AG20443 (cell line): ENCODE measurements at regions not wholly inside any gene's neighbourhood (a gene's known extent, or its start where the extent isn't known, plus 50 kb on each side); places are given as distances from the start of the nearest gene placed in this dataset.
"Not testable (repeated sequence)": the region's sequence is repeated elsewhere in the genome, so short reads cannot be mapped to it uniquely, and the experiment has no call there.

ENCODE experiments used
- DNase-seq: peaks from one replicate; pipeline ENCODE4 v3.0.0; 2012; ENCODE audit warnings: low spot score, mixed read lengths

DNA sequence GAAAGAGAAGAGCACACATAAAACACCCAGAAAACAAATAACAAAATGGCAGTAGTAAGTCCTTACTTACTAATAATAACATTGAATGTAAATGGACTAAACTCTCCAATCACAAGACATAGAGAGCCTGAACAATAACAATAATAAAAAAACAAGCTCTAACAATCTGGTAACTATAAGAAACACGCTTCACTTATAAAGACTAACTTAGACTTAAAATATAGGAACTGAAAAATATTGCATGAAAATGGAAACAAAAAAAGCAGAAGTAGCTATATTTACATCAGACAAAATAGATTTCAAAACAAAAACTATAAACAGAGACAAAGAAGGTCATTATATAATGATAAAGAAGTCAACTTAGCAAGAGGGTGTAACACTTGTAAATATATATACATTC, 83.1 kb upstream of the LYPLAL1 start:
- DNase-seq, result no peak

DNA sequence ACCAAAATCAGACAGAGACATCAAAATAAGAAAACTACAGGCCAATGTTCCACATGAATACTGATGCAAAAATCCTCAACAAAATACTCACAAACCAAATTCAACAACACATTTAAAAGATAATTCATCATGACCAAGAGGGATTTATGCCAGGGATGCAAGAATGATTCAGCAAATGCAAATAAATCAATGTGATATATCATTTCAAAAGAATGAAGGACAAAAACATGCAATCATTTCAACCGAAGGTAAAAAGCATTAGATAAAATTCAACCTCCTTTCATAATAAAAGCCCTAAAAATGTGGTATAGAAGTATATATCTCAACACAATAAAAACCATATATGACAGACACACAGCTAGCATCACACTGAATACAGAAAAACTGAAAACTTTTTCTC, 81.5 kb upstream of the LYPLAL1 start:
- no peak for DNase-seq

DNA sequence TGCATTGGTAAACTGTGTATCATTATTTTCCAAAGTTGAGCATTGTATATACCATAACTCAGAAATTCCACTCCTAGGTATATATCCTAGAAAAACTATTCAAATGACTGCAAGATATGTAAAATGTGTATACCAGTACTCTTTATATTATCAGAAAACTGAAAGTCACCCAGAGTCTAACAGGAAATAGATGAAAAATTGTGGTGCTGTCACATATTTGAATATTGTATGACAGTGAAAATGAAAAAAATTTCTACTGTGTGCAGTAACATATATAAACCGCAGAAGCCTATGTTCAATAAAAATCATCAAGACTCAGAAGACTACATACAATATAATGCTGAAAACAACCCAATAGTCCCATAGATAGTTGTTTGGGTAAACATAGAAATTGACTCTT, 74.4 kb upstream of the LYPLAL1 start:
- no peak for DNase-seq

DNA sequence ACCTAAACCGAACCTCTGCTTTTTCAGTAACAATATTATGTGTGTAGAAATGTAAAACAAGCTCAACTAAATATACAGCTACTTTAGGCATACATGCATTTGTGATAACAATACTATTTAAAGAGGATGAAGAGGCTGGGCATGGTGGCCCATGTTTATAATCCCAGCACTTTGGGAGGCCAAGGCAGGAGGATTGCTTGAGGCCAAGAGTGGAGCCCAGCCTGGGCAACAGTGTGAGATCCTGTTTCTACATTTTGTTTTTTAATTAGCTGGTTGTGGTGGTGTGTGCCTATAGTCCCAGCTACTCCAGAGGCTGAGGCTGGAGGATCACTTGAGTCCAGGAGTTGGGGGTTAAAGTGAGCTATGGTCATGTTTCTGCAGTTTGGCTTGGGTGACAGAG, 73.6 kb upstream of the LYPLAL1 start:
- DNase-seq, result no peak

DNA sequence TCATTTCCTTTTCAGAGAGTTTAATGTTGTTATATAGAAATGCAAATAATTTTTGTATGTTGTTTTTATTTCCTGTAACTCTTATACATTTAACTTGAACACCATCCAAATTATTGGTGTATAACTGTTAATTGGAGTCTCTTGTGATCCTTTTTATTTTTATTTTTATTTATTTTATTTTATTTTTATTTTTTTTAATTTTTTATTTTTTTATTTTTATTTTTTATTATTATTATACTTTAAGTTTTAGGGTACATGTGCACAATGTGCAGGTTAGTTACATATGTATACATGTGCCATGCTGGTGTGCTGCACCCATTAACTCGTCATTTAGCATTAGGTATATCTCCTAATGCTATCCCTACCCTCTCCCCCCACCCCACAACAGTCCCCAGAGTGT, 71.2 kb upstream of the LYPLAL1 start:
- DNase-seq, result not testable (repeated sequence)

DNA sequence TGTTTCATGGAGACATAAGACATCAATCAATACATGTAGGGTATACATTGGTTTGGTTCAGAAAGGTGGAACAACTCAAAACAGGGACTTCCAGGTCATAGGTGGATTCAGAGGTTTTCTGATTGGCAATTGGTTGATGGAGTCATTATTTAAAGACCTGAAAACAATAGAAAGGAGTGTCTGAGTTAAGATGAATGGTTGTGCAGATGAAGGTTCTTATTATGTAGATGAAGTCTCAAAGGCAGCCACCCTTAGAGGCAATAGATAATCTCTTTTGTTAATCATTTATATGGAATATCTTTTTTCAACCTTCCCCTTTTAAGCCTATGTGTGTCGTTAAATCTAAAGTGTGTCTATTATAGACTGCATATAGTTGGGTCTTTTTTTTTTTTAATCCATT, 67.8 kb upstream of the LYPLAL1 start:
- DNase-seq, result no peak

DNA sequence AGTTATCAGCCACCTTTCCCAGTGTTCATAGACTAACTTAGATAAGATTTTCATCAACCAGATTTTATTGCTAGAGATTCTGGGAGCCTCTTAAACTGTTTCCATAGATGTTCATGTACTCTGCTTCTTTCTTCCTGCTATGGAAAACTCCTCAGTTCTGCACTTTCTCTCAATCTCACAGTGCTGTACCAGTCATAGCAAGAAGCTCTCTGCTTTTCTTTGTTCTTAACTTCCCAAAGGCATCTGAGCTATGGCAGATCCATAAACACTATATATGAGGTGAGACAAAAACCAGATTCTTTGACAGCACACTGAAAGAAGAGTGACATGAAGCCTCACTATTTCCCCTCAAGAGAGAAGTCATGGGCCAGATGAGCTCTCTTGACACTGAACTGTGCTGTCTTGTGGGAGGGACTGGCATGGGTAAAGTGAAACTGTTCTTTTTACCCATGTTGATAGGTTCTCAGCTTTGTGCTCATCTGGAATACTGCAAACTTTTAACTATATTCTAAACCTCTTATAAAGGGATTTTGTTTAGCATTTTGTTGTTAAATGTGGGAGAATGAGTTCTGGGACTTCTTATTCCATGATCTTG, 64.2 kb upstream of the LYPLAL1 start:
- no peak for DNase-seq

DNA sequence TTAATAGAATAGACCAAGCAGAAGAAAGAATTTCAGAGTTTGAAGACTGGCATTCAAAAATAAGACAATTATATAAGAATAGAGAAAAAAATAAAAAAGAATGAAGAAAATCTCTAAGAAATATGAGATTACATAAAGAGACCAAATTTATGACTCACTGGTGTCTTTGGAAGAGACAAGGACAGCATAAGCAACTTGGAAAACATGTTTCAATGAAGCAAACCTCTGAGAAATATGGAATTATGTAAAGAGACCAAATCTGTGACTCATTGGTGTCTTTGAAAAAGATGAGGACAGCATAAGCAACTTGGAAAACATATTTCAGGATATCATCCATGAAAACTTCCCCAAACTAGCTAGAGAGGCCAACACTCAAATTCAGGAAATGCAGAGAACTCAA, 60.4 kb upstream of the LYPLAL1 start:
- DNase-seq, result no peak

DNA sequence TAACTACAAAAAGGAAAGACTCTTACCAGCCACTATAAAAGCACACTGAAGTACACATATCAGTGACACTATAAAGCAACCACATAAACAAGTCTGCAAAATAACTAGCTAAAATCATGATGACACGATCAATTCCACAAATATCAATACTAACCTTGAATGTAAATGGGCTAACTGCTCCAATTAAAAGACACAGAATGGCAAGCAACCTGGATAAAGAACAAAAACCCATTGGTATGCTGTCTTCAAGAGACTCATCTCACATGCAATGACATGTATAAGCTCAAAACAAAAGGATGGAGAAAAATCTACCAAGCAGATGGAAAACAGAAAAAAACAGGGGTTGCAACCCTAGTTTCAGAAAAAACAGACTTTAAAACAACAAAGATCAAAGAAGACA, 59.7 kb upstream of the LYPLAL1 start:
- DNase-seq, result no peak

DNA sequence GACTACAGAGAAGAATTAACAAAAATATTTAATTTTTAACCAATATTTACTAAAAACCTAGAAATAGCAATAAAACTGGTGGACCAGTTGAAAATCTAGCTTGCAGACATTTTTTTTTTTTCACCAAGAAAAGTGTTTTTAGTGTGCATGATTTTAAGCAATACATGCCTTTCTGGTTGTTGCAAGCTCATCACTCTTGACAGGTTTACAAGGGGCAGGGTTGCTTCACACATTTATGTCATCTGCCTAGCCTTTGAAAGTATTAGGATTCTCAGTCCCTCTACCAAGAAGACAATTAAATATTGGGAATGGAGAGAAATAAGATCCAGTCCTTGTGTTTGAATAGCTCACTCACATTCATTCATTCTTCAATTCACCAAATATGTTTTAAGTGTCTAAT, 53.8 kb upstream of the LYPLAL1 start:
- no peak for DNase-seq

DNA sequence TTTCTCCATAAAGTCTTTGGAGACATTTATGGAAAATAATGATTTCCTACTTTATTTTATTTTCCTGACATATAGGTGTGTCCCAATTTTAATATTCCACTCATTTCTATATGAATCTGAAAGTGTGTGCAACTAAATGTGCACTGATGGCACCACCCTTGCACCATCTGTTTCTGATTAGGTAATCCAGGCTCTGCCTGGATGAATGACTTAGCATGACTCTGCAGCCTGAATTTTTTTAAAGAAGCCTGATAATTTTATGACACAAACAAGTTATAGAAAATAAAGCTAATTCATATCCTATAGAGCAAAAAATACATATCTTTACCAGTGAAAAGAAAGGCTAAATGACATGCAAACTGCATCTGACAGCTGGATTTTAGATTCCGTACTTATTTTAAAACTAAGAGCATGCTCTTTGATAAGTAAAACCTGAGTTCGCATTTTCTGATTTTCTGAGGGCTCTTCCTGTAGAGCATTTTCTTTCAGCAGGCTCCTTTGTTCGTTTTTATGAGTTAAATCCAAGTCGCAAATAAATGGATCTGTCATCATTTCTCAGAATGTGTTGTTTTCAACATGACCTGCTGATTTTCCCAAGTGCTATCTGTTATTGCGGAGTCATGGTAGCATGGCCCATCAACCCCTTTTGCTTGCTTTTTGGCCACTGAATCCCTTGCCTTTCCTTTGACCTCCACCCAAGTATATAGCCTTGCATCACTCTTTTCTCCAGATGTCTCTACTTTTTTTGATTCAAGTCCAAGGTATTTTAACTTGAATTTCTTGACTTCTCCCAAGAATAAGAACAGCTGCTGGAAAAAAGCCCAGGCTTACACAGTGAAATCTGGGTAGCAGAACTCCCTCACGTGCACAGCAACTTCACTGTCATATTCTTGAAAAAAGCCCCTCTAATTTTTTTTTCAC, 52.8 kb upstream of the LYPLAL1 start:
- DNase-seq, result peak; percentile 66

DNA sequence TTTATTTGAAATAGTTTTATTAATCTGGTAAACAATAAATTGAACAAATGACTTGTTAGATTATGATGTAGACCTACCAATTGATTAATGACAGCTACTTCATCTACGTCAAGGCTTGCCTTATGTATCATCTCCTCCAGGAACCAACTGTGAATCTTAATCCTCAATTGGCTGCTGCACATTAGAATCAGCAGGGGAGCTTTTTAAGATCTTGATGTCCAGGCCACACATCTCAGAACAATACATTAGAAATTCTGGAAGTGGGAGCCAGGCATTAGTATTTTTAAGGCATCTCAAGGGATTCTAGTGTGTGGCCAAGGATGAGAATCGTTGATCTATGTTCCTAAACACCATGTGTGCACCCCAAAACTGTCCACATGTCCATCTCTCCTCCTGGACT, 52.0 kb upstream of the LYPLAL1 start:
- DNase-seq, result no peak

DNA sequence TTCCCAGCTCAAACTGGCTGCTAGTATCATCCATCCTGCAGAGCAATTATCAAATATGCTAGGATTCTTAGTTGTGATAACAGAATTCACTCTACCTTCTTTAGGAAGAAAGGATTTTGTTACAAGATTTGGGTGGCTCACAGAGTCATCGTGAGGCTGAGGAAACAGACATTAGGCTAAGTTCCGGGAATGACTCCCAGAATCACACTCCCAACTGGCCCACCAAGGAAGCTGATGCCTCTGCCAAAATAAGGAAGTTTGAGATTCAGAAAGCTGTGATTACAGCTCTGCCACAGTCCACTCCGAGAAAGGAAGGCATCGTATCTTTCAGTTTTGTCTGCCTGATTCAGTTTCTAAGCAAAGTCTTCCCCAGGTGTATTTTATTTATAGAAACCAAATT, 50.6 kb upstream of the LYPLAL1 start:
- DNase-seq, result peak; percentile 17
